WTC11 (cell line): ENCODE measurements at regions not wholly inside any gene's neighbourhood (a gene's known extent, or its start where the extent isn't known, plus 50 kb on each side); places are given as distances from the start of the nearest gene placed in this dataset.

ENCODE experiments used
- ZNF416 ChIP-seq: fragments of 250-450 bp; sonication (Bioruptor Pico); IDR thresholded peaks from 2 replicates; pipeline ENCODE4 v1.9.0; 2021; ENCODE audit warnings: mild to moderate bottlenecking, inconsistent platforms
- TF ChIP-seq, protein P1 (sequence below): sonication (generic); formaldehyde crosslinking; IDR thresholded peaks from 2 replicates; pipeline ENCODE4 v1.8.1; 2022; ENCODE audit warnings: mild to moderate bottlenecking, missing genetic modification reagents, moderate library complexity, borderline replicate concordance

DNA sequence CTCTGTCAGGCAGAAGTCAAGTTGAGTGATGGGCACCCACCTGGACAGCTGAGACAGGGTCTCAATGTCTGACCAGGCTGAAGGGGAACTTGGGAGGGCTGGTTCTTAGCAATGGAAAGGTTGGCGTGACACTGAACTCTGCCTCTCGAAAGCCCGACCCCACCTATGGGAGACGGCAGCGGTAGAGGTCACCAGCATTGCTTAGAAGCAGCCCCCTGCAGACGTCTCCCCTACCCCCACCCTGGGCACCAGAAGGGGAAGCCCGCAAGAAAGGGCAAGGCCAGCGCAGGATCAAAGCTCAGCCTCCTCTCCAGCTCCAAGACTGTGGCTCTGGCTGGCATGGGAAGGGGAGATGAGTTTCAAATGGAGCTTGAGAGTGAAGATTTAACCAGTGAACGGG lies 184.8 kb upstream of the LYSMD4 start:
- TF ChIP-seq ZNF416 (CRISPR knock-in tag) = no peak
- TF ChIP-seq, protein P1, sequence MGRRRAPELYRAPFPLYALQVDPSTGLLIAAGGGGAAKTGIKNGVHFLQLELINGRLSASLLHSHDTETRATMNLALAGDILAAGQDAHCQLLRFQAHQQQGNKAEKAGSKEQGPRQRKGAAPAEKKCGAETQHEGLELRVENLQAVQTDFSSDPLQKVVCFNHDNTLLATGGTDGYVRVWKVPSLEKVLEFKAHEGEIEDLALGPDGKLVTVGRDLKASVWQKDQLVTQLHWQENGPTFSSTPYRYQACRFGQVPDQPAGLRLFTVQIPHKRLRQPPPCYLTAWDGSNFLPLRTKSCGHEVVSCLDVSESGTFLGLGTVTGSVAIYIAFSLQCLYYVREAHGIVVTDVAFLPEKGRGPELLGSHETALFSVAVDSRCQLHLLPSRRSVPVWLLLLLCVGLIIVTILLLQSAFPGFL (CRISPR knock-in tag) = no peak
